ENCODE measurements at regions not wholly inside any gene's neighbourhood (a gene's known extent, or its start where the extent isn't known, plus 50 kb on each side); places are given as distances from the start of the nearest gene placed in this dataset.

DNA sequence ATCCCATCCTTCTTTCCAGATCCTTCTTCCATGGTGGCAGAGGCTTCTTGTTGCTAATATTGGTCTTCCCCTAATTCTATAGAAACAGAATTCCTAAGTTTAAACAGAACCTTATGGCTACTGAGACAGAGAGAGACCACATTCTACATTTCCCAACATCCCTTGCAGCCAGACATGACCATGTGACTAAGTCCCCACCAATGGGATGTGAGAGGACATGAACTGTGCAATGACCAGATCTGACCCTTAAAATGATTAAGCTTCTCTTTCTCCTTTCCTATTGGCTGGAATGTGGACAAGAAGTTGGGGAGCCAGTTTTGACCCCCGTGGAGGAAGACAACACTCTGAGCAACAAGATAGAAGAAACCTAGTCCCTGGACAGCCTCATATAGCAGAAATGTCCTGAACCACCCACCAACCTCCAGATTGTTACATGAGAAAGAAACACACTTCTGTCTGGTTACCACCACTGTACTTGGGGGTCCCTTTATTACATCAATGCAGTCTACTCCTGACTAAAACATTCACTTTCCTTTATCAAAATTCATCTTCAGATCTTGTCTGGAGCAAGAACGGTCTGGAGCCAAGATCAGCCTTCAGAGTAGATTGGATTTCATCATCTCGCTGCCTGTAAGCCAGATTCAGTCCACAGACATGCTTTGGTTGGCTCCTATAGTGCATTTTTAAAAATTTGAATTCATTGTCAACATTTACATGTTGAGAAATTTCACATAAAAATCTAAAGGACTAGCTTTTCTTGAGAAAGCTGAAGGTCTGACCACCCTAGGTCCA lies 183.9 kb downstream of the SHQ1 start:
- TF ChIP-seq EP300 (IDR thresholded peaks at IDR 0.05), result no peak
- TF ChIP-seq CTCF (IDR thresholded peaks at IDR 0.05), result no peak
- no peak for TF ChIP-seq POLR2A (IDR thresholded peaks at IDR 0.05)
